Gastroesophageal sphincter (tissue), 4 donors: ENCODE measurements at regions not wholly inside any gene's neighbourhood (a gene's known extent, or its start where the extent isn't known, plus 50 kb on each side); places are given as distances from the start of the nearest gene placed in this dataset.
"Not testable (repeated sequence)": the region's sequence is repeated elsewhere in the genome, so short reads cannot be mapped to it uniquely, and the experiment has no call there.

Experiments
- ATAC-seq: fragments of 150-250 bp; one replicate; pipeline ENCODE4 v1.9.1; 2016; ENCODE audit warnings: mild to moderate bottlenecking, moderate library complexity
- H3K27ac ChIP-seq, 4 donors: fragments of 200-600 bp; sonication (generic) in 3 of 4; 1 replicate in 3 of 4; 2 replicates in 1 of 4; pipeline ENCODE4 v1.5.1; 2016 to 2019
- H3K27me3 ChIP-seq: fragments of 200-600 bp; sonication (generic); one replicate; pipeline ENCODE4 v1.5.1; 2019
- H3K36me3 ChIP-seq, 2 donors: fragments of 200-600 bp; sonication (generic); one replicate each; pipeline ENCODE4 v1.5.1; 2019; ENCODE audit warnings: control low read depth in 1 of 2
- H3K4me1 ChIP-seq, 3 donors: fragments of 200-600 bp; sonication (generic); 1 replicate in 2 of 3; 2 replicates in 1 of 3; pipeline ENCODE4 v1.5.1; 2016 to 2019; ENCODE audit warnings: control low read depth in 2 of 3
- H3K4me3 ChIP-seq, 2 donors: fragments of 200-600 bp; sonication (generic); one replicate each; pipeline ENCODE4 v1.5.1; 2019; ENCODE audit warnings: mild to moderate bottlenecking in 1 of 2, moderate library complexity in 1 of 2
- H3K9me3 ChIP-seq, 3 donors: fragments of 200-600 bp; sonication (generic); one replicate each; pipeline ENCODE4 v1.5.1; 2017 to 2019; ENCODE audit warnings: control low read depth in 2 of 3
- EP300 ChIP-seq: sonication (generic); formaldehyde crosslinking; IDR thresholded peaks from one replicate; pipeline ENCODE4 v1.6.1; 2017; ENCODE audit warnings: antibody characterized with exemption, mild to moderate bottlenecking
- POLR2A ChIP-seq, 2 donors: fragments of 450-650 bp; IDR thresholded peaks; one replicate each; pipeline ENCODE4 v1.6.1; 2017; ENCODE audit warnings: antibody characterized with exemption in 2 of 2, mild to moderate bottlenecking in 2 of 2, moderate library complexity in 1 of 2
- POLR2AphosphoS5 ChIP-seq: sonication (generic); formaldehyde crosslinking; IDR thresholded peaks from one replicate; pipeline ENCODE4 v1.6.1; 2017; ENCODE audit warnings: antibody characterized with exemption
- WGBS, 2 donors: methylation state at CpG; one replicate each; pipeline ENCODE4 v1.1.5; 2018; ENCODE audit warnings: low coverage in 1 of 2; 5-methylcytosine and 5-hydroxymethylcytosine counted together
- TF ChIP-seq, protein P1 (sequence below), 4 experiments: fragments of 200-600 bp in 2 of 4; fragments of 450-650 bp in 2 of 4; sonication (generic) in 1 of 4; IDR thresholded peaks; one replicate each; pipeline ENCODE4 v1.5.1; 2017 to 2019; ENCODE audit warnings: antibody characterized with exemption in 4 of 4, mild to moderate bottlenecking in 2 of 4, moderate library complexity in 2 of 4

DNA sequence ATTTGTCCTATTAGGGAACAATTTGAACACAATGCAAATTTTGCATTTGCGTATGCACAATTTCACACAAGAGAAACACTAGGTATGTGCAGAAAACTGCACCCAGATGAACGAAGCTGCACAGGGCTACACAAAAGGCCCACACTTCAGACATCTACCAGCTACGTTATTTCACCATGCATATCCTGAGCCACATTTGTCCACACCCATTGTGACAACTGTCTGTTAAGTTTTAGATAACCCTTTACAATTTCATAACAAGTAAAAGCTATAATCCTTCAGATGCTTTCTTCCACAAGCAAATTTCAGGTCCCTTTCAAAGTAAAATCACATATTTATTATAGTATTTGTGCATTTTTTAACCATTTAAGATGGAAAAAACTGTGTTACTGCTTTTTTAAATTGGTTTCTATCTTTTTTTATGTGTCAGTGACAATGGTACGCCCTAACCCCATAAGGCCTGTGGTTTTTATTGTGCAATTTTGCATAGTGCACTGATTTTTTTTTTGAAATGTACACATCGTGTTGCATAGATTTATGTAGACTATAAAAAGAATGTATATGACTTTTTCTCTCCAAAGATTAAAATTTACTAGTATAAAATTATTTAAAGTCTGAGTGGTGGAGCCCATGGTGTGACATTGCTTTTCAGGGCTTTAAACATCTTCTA is 87.8 kb upstream of the BTG1 start:
- TF ChIP-seq POLR2A (IDR thresholded peaks at IDR 0.05), result no peak
- no peak for TF ChIP-seq POLR2AphosphoS5
- no peak for TF ChIP-seq EP300
- TF ChIP-seq, protein P1, sequence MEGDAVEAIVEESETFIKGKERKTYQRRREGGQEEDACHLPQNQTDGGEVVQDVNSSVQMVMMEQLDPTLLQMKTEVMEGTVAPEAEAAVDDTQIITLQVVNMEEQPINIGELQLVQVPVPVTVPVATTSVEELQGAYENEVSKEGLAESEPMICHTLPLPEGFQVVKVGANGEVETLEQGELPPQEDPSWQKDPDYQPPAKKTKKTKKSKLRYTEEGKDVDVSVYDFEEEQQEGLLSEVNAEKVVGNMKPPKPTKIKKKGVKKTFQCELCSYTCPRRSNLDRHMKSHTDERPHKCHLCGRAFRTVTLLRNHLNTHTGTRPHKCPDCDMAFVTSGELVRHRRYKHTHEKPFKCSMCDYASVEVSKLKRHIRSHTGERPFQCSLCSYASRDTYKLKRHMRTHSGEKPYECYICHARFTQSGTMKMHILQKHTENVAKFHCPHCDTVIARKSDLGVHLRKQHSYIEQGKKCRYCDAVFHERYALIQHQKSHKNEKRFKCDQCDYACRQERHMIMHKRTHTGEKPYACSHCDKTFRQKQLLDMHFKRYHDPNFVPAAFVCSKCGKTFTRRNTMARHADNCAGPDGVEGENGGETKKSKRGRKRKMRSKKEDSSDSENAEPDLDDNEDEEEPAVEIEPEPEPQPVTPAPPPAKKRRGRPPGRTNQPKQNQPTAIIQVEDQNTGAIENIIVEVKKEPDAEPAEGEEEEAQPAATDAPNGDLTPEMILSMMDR (IDR thresholded peaks at IDR 0.05), result no peak
- no peaks in the 10 kb centered on the region for H3K4me1 ChIP-seq
- no peak overlapping the region for H3K4me3 ChIP-seq
- ATAC-seq, result no peak
- H3K9me3 ChIP-seq, result no peaks in the 10 kb centered on the region
- WGBS, 2 donors, result 80 to 85% methylated on average over 5 of the region's 5 CpGs
- no peaks in the 10 kb centered on the region for H3K27me3 ChIP-seq
- no peak overlapping the region for H3K27ac ChIP-seq
- no peaks in the 10 kb centered on the region for H3K36me3 ChIP-seq

DNA sequence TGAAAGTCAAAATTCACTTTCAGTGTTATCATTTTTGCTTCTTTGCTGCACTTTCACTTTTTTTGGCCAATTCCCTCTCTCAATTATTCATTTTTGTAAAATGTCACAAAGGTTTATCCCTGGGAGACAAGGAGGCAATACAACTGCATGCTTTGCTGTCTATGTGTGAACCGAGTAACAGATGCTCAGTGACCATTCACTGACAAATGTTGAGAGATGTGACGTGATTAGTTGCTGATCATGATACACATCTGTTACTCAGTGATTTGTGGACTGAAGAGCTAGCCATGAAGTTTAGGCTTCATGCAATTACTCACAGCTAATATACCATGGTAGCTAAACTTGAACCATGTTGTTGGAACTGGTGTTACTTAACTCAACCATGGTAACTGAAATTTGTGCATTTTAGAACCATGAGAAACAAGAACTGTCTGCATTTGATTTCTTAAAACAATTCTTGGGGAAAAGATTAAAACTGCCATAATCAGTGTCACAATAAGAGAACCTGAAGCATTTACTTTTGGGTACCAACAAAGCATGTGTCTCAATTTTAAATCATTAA is 86.8 kb upstream of the BTG1 start:
- no CpG with 5 or more reads among the region's 2 CpGs for WGBS, 2 donors
- H3K4me1 ChIP-seq, H3K27me3 ChIP-seq, H3K36me3 ChIP-seq, H3K4me3 ChIP-seq, ATAC-seq, H3K27ac ChIP-seq, H3K9me3 ChIP-seq: not testable (repeated sequence)

DNA sequence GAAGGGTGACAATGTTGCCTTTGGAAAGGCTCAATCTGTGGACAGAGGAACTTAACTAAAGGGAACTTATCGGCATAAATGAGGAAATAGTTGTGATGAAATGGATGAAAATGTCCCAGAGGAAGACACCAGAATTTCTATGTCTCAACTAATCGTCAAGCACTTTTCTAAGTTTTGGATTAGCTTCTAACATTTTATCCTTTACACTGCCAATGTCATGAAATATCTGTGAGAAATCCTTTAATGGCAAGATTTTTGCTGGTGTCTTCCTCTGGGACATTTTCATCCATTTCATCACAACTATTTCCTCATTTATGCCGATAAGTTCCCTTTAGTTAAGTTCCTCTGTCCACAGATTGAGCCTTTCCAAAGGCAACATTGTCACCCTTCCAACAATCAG is 86.3 kb upstream of the BTG1 start:
- not testable (repeated sequence) for H3K36me3 ChIP-seq, H3K4me1 ChIP-seq, H3K4me3 ChIP-seq, H3K9me3 ChIP-seq, H3K27me3 ChIP-seq, H3K27ac ChIP-seq
- WGBS, 2 donors, result 28 to 36% methylated on average over 3 of the region's 3 CpGs
- peak; percentile 77 for ATAC-seq

GRCh38 chr12:92231532-92231931 is 85.9 kb upstream of the BTG1 start:
- not testable (repeated sequence) for H3K27ac ChIP-seq, H3K4me1 ChIP-seq, H3K9me3 ChIP-seq, H3K36me3 ChIP-seq, ATAC-seq, H3K4me3 ChIP-seq, H3K27me3 ChIP-seq
- WGBS, 2 donors, result 65% methylated on average over 2 of the region's 2 CpGs; no CpG with 5 or more reads in 1 of the 2 donors

DNA sequence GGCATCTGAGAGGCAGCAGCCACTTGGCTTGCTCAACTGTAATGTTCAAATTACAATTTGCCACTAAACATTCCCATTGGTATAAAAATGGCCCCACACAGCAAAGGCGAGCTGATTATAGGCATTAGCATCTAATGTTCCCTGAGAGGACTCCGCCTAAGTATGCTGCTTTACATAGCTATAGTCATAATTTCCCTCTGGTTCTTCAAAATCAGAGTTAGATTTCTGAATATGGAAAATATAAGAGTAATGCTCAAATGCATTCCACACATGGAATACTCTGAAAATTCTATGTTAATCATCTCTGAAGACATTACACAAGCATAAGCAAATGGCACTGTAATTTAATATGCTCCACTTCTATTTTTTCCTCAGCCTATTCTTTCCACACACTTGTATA is 83.7 kb upstream of the BTG1 start:
- no peak for ATAC-seq

DNA sequence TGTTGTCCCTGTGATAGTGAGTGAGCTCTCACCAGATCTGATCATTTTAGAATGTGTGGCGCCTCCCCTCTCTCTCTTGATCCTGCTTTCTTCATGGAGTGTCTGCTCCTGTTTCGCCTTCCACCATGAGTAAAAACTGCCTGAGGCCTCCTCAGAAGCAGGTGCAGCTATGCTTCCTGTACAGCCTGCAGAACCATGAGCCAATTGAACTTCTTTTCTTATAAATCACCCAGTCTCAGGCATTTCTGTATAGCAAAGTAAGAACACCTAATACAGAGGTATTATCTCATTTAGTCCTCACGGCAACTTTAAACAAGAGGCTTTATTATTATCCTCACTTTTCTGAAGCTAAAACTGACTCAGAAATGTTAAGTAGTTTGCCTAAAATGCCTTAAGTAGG is 81.3 kb upstream of the BTG1 start:
- H3K4me1 ChIP-seq, result peaks cover 0 to 7% (median 0%) of the 10 kb centered on the region in 3 donors
- no peaks in the 10 kb centered on the region for H3K36me3 ChIP-seq
- no peaks in the 10 kb centered on the region for H3K9me3 ChIP-seq
- 62 to 64% methylated on average over 3 of the region's 3 CpGs for WGBS, 2 donors
- ATAC-seq, result no peak
- TF ChIP-seq POLR2A (IDR thresholded peaks at IDR 0.05) (no peak), EP300 (no peak), POLR2AphosphoS5 (no peak)
- TF ChIP-seq, protein P1 (IDR thresholded peaks at IDR 0.05), result no peak
- H3K27me3 ChIP-seq, result no peaks in the 10 kb centered on the region
- no peak overlapping the region for H3K27ac ChIP-seq
- H3K4me3 ChIP-seq, result no peak overlapping the region

More for the DNA sequence above, 83.7 kb upstream of the BTG1 start:
- H3K27me3 ChIP-seq, result no peaks in the 10 kb centered on the region
- no peaks in the 10 kb centered on the region for H3K9me3 ChIP-seq
- no peaks in the 10 kb centered on the region for H3K36me3 ChIP-seq
- 92% methylated on average over 2 of the region's 2 CpGs for WGBS, 2 donors
- peaks cover 0 to 7% (median 0%) of the 10 kb centered on the region in 3 donors for H3K4me1 ChIP-seq
- no peak overlapping the region for H3K27ac ChIP-seq
- TF ChIP-seq POLR2A (IDR thresholded peaks at IDR 0.05) (no peak), EP300 (no peak), POLR2AphosphoS5 (no peak)
- TF ChIP-seq, protein P1 (IDR thresholded peaks at IDR 0.05), result no peak
- no peak overlapping the region for H3K4me3 ChIP-seq
